Heart left ventricle (tissue), 16 donors: ENCODE measurements at regions not wholly inside any gene's neighbourhood (a gene's known extent, or its start where the extent isn't known, plus 50 kb on each side); places are given as distances from the start of the nearest gene placed in this dataset.

Experiments
- ATAC-seq, 4 donors: fragments of 200-7000 bp; cut with Tn5 transposase; one replicate each; pipeline ENCODE4 v1.9.1; 2020 to 2022; ENCODE audit warnings: moderate library complexity in 4 of 4, mild to moderate bottlenecking in 3 of 4, moderate number of reproducible peaks in 1 of 4
- DNase-seq, 5 donors: peaks; one replicate each; pipeline ENCODE4 v3.0.0-alpha.2; 2020
- H3K27ac ChIP-seq, 12 donors: fragments of 200-600 bp; sonication (generic) in 4 of 12; one replicate each; pipeline versions ENCODE4 v1.5.0 to v1.8.0; 2016 to 2022; ENCODE audit warnings: mild to moderate bottlenecking in 2 of 12
- H3K27me3 ChIP-seq, 9 donors: fragments of 200-600 bp; sonication (generic) in 2 of 9; one replicate each; pipeline versions ENCODE4 v1.5.1 to v1.8.0; 2016 to 2022; ENCODE audit warnings: mild to moderate bottlenecking in 3 of 9
- H3K36me3 ChIP-seq, 9 donors: fragments of 200-600 bp; sonication (generic) in 2 of 9; one replicate each; pipeline versions ENCODE4 v1.5.0 to v1.8.0; 2018 to 2022; ENCODE audit warnings: mild to moderate bottlenecking in 2 of 9
- H3K4me1 ChIP-seq, 12 donors: fragments of 200-600 bp; sonication (generic) in 4 of 12; one replicate each; pipeline versions ENCODE4 v1.5.0 to v1.8.0; 2016 to 2022; ENCODE audit warnings: mild to moderate bottlenecking in 3 of 12
- H3K4me3 ChIP-seq, 12 donors: fragments of 200-600 bp; sonication (generic) in 4 of 12; one replicate each; pipeline versions ENCODE4 v1.5.0 to v1.8.0; 2017 to 2022; ENCODE audit warnings: mild to moderate bottlenecking in 9 of 12, moderate library complexity in 4 of 12
- H3K9me3 ChIP-seq, 12 donors: fragments of 200-600 bp; sonication (generic) in 4 of 12; one replicate each; pipeline versions ENCODE4 v1.5.0 to v1.8.0; 2016 to 2022; ENCODE audit warnings: mild to moderate bottlenecking in 1 of 12
- CTCF ChIP-seq, 12 donors: fragments of 200-600 bp; sonication (generic) in 4 of 12; IDR thresholded peaks; one replicate each; pipeline versions ENCODE4 v1.5.0 to v1.8.0; 2018 to 2022; ENCODE audit warnings: antibody characterized with exemption in 12 of 12, mild to moderate bottlenecking in 5 of 12
- POLR2A ChIP-seq, 2 donors: fragments of 450-650 bp; IDR thresholded peaks; one replicate each; pipeline ENCODE4 v1.6.1; 2017; ENCODE audit warnings: antibody characterized with exemption in 2 of 2, mild to moderate bottlenecking in 2 of 2, moderate library complexity in 2 of 2
- WGBS, 4 donors: extraction: QIAGEN DNeasy Blood & Tissue Kit in 2 of 4; methylation state at CpG; one replicate each; pipeline versions ENCODE4 v1.1.5 to v1.1.7; 2013 to 2018; 5-methylcytosine and 5-hydroxymethylcytosine counted together
- intact Hi-C, 10 donors: fragments of 100-400 bp; cut with DNase I; formaldehyde crosslinking; loops; one replicate each; pipeline versions ENCODE4 v1.11.1 to v1.14.2; 2022
- donor health status: ischemic (EF 13 %, LVEDD 7.1; RV severe dilation, severe dysfunction).
- donor health status: healthy with polysubstance abuse.
- donor health status: DM: no; HTN: yes; CAD: no.
- donor health status: DM: no; HTN: no; CAD: no.
- donor health status: ischemic (EF 25% LVEDD 6.9; RV normal size, moderate dysfunction).
- donor health status: ischemic (EF 25% LVEDD 5.7; RV mildly dilated, moderate dysfunction).
- donor health status: healthy.
- donor health status: DM: yes; HTN: yes; CAD: no.
- donor health status: ischemic (EF 35%, LVEDD 5.7; RV mildly dilated, moderate dysfunction).
- donor health status: nonischemic (EF 11% LVEDD 7.7; RV severe dilation, severe dysfunction).
- donor health status: DM: yes; HTN: yes; CAD: no.
- donor health status: PGD.
- donor health status: ischemic (EF 29% LVEDD 5.4; RV normal size, mild dysfunction).
- donor health status: nonischemic (EF 23%, LVEDD 6.1; RV moderate dilation, normal function).

GRCh38 chr2:397521-397920 lies 109.6 kb upstream of the ALKAL2 start:
- ATAC-seq, result no peak
- 82 to 84% (median 82%) methylated on average over 14 of the region's 14 CpGs for WGBS, 4 donors

GRCh38 chr2:396903-397302 lies 109.0 kb upstream of the ALKAL2 start:
- Histone ChIP-seq H3K9me3 (no peaks in the 10 kb centered on the region), H3K36me3 (no peaks in the 10 kb centered on the region), H3K4me3 (no peak overlapping the region), H3K27ac (no peak overlapping the region), H3K4me1 (no peaks in the 10 kb centered on the region), H3K27me3 (peaks cover 0 to 24% (median 0%) of the 10 kb centered on the region in 9 donors)
- TF ChIP-seq CTCF (IDR thresholded peaks at IDR 0.05) (no peak), POLR2A (IDR thresholded peaks at IDR 0.05) (no peak)
- intact Hi-C loops, result no loop called here
- ATAC-seq (no peak), DNase-seq (no peak)
- WGBS, 4 donors, result 82 to 91% (median 88%) methylated on average over 11 of the region's 11 CpGs

More at GRCh38 chr2:397521-397920, 109.6 kb upstream of the ALKAL2 start:
- no peaks in the 10 kb centered on the region for H3K4me1 ChIP-seq
- TF ChIP-seq CTCF (IDR thresholded peaks at IDR 0.05) (no peak), POLR2A (IDR thresholded peaks at IDR 0.05) (no peak)
- DNase-seq, result no peak
- H3K27me3 ChIP-seq, result peaks cover 0 to 18% (median 0%) of the 10 kb centered on the region in 9 donors
- intact Hi-C loops, result no loop called here
- H3K4me3 ChIP-seq, result no peak overlapping the region
- no peaks in the 10 kb centered on the region for H3K36me3 ChIP-seq
- no peaks in the 10 kb centered on the region for H3K9me3 ChIP-seq
- no peak overlapping the region for H3K27ac ChIP-seq

GRCh38 chr2:395886-396285 lies 108.0 kb upstream of the ALKAL2 start:
- ATAC-seq, result no peak
- Histone ChIP-seq H3K4me1 (no peaks in the 10 kb centered on the region), H3K36me3 (no peaks in the 10 kb centered on the region), H3K4me3 (no peak overlapping the region), H3K9me3 (no peaks in the 10 kb centered on the region), H3K27me3 (peaks cover 0 to 29% (median 0%) of the 10 kb centered on the region in 9 donors), H3K27ac (no peak overlapping the region)
- intact Hi-C loops, result no loop called here
- 64 to 72% (median 67%) methylated on average over 12 of the region's 12 CpGs for WGBS, 4 donors
- TF ChIP-seq CTCF (IDR thresholded peaks at IDR 0.05) (no peak), POLR2A (IDR thresholded peaks at IDR 0.05) (no peak)
- no peak for DNase-seq

GRCh38 chr2:393711-394696 lies 106.1 kb upstream of the ALKAL2 start:
- intact Hi-C loops, result no loop called here
- no peaks in the 10 kb centered on the region for H3K4me1 ChIP-seq
- ATAC-seq (no peak), DNase-seq (no peak)
- H3K4me3 ChIP-seq, result no peak overlapping the region
- H3K27ac ChIP-seq, result no peak overlapping the region
- no peaks in the 10 kb centered on the region for H3K9me3 ChIP-seq
- H3K27me3 ChIP-seq, result peaks cover 0 to 29% (median 0%) of the 10 kb centered on the region in 9 donors
- no peaks in the 10 kb centered on the region for H3K36me3 ChIP-seq
- TF ChIP-seq CTCF (IDR thresholded peaks at IDR 0.05), result no peak
- TF ChIP-seq POLR2A (IDR thresholded peaks at IDR 0.05), result no peak
- 44 to 55% (median 50%) methylated on average over 34 to 37 of the region's 37 CpGs for WGBS, 4 donors
